ENCODE measurements at regions not wholly inside any gene's neighbourhood (a gene's known extent, or its start where the extent isn't known, plus 50 kb on each side); places are given as distances from the start of the nearest gene placed in this dataset.
"Not testable (repeated sequence)": the region's sequence is repeated elsewhere in the genome, so short reads cannot be mapped to it uniquely, and the experiment has no call there.

GRCh38 chr12:31184667-31185066 is 111.0 kb downstream of the DDX11 start:
- TF ChIP-seq CTCF, EZH2phosphoT487 (IDR thresholded peaks at IDR 0.05; ENCODE audit: low read length): not testable (repeated sequence)

Data from MM.1S (cell line).